ENCODE measurements at regions not wholly inside any gene's neighbourhood (a gene's known extent, or its start where the extent isn't known, plus 50 kb on each side); places are given as distances from the start of the nearest gene placed in this dataset.

- no peaks in the 10 kb centered on the region for H3K27me3 Mint-ChIP-seq (ENCODE audit: low read depth)
- no peak for TF ChIP-seq CTCF (IDR thresholded peaks at IDR 0.05; ENCODE audit: unreplicated experiment in 3 of 3)
- H3K9me3 Mint-ChIP-seq: no peaks in the 10 kb centered on the region
- no peaks in the 10 kb centered on the region for H3K4me1 Mint-ChIP-seq
- H3K36me3 Mint-ChIP-seq (ENCODE audit: low read depth): no peaks in the 10 kb centered on the region
- H3K27ac Mint-ChIP-seq: no peak overlapping the region
- no peak overlapping the region for H3K4me3 Mint-ChIP-seq
Measured at GRCh38 chr13:48901781-48902180, 73.9 kb upstream of the FNDC3A start.

- Mint-ChIP-seq H3K27ac (no peak overlapping the region), H3K27me3 (ENCODE audit: low read depth) (no peaks in the 10 kb centered on the region), H3K4me3 (no peak overlapping the region), H3K36me3 (ENCODE audit: low read depth) (no peaks in the 10 kb centered on the region), H3K4me1 (no peaks in the 10 kb centered on the region), H3K9me3 (no peaks in the 10 kb centered on the region)
- TF ChIP-seq CTCF (IDR thresholded peaks at IDR 0.05; ENCODE audit: unreplicated experiment in 3 of 3): no peak
Measured at GRCh38 chr13:48902368-48902767, 73.3 kb upstream of the FNDC3A start.

- Mint-ChIP-seq H3K27ac (no peak overlapping the region), H3K4me1 (no peaks in the 10 kb centered on the region), H3K4me3 (no peak overlapping the region), H3K27me3 (ENCODE audit: low read depth) (no peaks in the 10 kb centered on the region), H3K9me3 (no peaks in the 10 kb centered on the region), H3K36me3 (ENCODE audit: low read depth) (no peaks in the 10 kb centered on the region)
- TF ChIP-seq CTCF (IDR thresholded peaks at IDR 0.05; ENCODE audit: unreplicated experiment in 3 of 3): no peak
Measured at GRCh38 chr13:48904668-48905290, 70.9 kb upstream of the FNDC3A start.

- Mint-ChIP-seq H3K27ac (no peak overlapping the region), H3K27me3 (ENCODE audit: low read depth) (no peaks in the 10 kb centered on the region), H3K4me3 (no peak overlapping the region), H3K4me1 (no peaks in the 10 kb centered on the region), H3K9me3 (no peaks in the 10 kb centered on the region), H3K36me3 (ENCODE audit: low read depth) (no peaks in the 10 kb centered on the region)
- no peak for TF ChIP-seq CTCF (IDR thresholded peaks at IDR 0.05; ENCODE audit: unreplicated experiment in 3 of 3)
Measured at GRCh38 chr13:48906200-48906599, 69.5 kb upstream of the FNDC3A start.

- no peaks in the 10 kb centered on the region for H3K4me1 Mint-ChIP-seq
- no peaks in the 10 kb centered on the region for H3K27me3 Mint-ChIP-seq (ENCODE audit: low read depth)
- no peaks in the 10 kb centered on the region for H3K9me3 Mint-ChIP-seq
- TF ChIP-seq CTCF (IDR thresholded peaks at IDR 0.05; ENCODE audit: unreplicated experiment in 3 of 3): no peak
- no peak overlapping the region for H3K27ac Mint-ChIP-seq
- no peaks in the 10 kb centered on the region for H3K36me3 Mint-ChIP-seq (ENCODE audit: low read depth)
- no peak overlapping the region for H3K4me3 Mint-ChIP-seq
Measured at GRCh38 chr13:48908381-48909055, 67.2 kb upstream of the FNDC3A start.

GRCh38 chr13:48909056-48909389, 66.7 kb upstream of the FNDC3A start:
- TF ChIP-seq CTCF (IDR thresholded peaks at IDR 0.05; ENCODE audit: unreplicated experiment in 3 of 3): no peak

More at GRCh38 chr13:48909056-48909389, 66.7 kb upstream of the FNDC3A start:
- H3K4me3 Mint-ChIP-seq: no peak overlapping the region
- H3K4me1 Mint-ChIP-seq: no peaks in the 10 kb centered on the region
- no peak overlapping the region for H3K27ac Mint-ChIP-seq
- no peaks in the 10 kb centered on the region for H3K9me3 Mint-ChIP-seq
- H3K27me3 Mint-ChIP-seq (ENCODE audit: low read depth): no peaks in the 10 kb centered on the region
- no peaks in the 10 kb centered on the region for H3K36me3 Mint-ChIP-seq (ENCODE audit: low read depth)
